H1 (cell line): ENCODE measurements at regions not wholly inside any gene's neighbourhood (a gene's known extent, or its start where the extent isn't known, plus 50 kb on each side); places are given as distances from the start of the nearest gene placed in this dataset.
A peak's percentile ranks its signal among the peaks of the same experiment; 100 is the strongest.

Source experiments
- CTCF ChIA-PET: fragments of 300-600 bp; sonication (Branson Sonifier 250); formaldehyde crosslinking; loops from one replicate; lab custom pipeline; 2021; ENCODE audit not compliant: partially characterized antibody; lab: Charles Lee
- POLR2A ChIA-PET: fragments of 300-600 bp; sonication (Branson Sonifier 250); formaldehyde crosslinking; loops from one replicate; lab custom pipeline; 2021; ENCODE audit warnings: inconsistent platforms; ENCODE audit not compliant: partially characterized antibody; lab: Charles Lee
- DNase-seq, 2 experiments: peaks; one replicate each; pipeline versions ENCODE4 v3.0.0 to v3.0.0-alpha.2; 2010 to 2022; ENCODE audit warnings: low spot score in 2 of 2, low read depth in 1 of 2, mixed read lengths in 1 of 2
- FAIRE-seq: peaks from 2 replicates; lab custom pipeline; 2011; peaks lifted over from hg19 to GRCh38; lab: Jason Lieb, UNC
- H2AFZ ChIP-seq: 2 replicates; pipeline ENCODE4 v1.8.1; 2012; ENCODE audit warnings: low read length, inconsistent platforms
- H2AK5ac ChIP-seq: 2 replicates; pipeline ENCODE4 v1.6.1; 2013; ENCODE audit warnings: low read depth, low read length
- H2BK120ac ChIP-seq: replicated peaks from 2 replicates; pipeline ENCODE3; 2013; ENCODE audit warnings: low read depth, low read length, inconsistent platforms
- H2BK12ac ChIP-seq: 2 replicates; pipeline ENCODE4 v1.6.1; 2013; ENCODE audit warnings: low read depth, low read length
- H2BK15ac ChIP-seq: 2 replicates; pipeline ENCODE4 v1.6.1; 2013; ENCODE audit warnings: low read length
- H2BK20ac ChIP-seq: 2 replicates; pipeline ENCODE4 v1.6.1; 2013; ENCODE audit warnings: low read length
- H2BK5ac ChIP-seq: 2 replicates; pipeline ENCODE4 v1.6.1; 2013; ENCODE audit warnings: low read depth, low read length
- H3K14ac ChIP-seq: 2 replicates; pipeline ENCODE4 v1.6.1; 2013; ENCODE audit warnings: inconsistent platforms; ENCODE audit not compliant: insufficient read length
- H3K18ac ChIP-seq: 2 replicates; pipeline ENCODE4 v1.6.1; 2013; ENCODE audit warnings: low read length; ENCODE audit errors: extremely low read depth
- H3K23ac ChIP-seq: 2 replicates; pipeline ENCODE4 v1.6.1; 2013; ENCODE audit warnings: inconsistent platforms; ENCODE audit not compliant: insufficient read length
- H3K23me2 ChIP-seq: 2 replicates; pipeline ENCODE4 v1.6.1; 2013; ENCODE audit warnings: low read depth, low read length
- H3K27ac ChIP-seq: 2 replicates; pipeline ENCODE4 v1.6.1; 2011; ENCODE audit warnings: low read depth, low read length, inconsistent platforms
- H3K27me3 ChIP-seq, 4 experiments: replicated peaks in 1 of 4; 1 replicate in 1 of 4; 2 replicates in 3 of 4; pipeline versions ENCODE4 v1.6.1 to v1.8.1; 2011 to 2013; ENCODE audit warnings: low read length in 3 of 4, mild to moderate bottlenecking in 3 of 4, inconsistent platforms in 2 of 4, mixed read lengths in 2 of 4, moderate library complexity in 1 of 4; ENCODE audit not compliant: control insufficient read depth in 3 of 4, insufficient read depth in 3 of 4; ENCODE audit errors: extremely low read depth in 1 of 4
- H3K36me3 ChIP-seq, 4 experiments: 2 replicates each; pipeline versions ENCODE4 v1.6.1 to v1.8.1; 2011 to 2013; ENCODE audit warnings: mild to moderate bottlenecking in 4 of 4, low read length in 3 of 4, moderate library complexity in 2 of 4, control low read depth in 1 of 4, inconsistent platforms in 1 of 4; ENCODE audit not compliant: insufficient read depth in 4 of 4, control insufficient read depth in 2 of 4
- H3K4ac ChIP-seq: replicated peaks from 2 replicates; pipeline ENCODE3; 2013; ENCODE audit warnings: low read length, low read depth, mixed read lengths, inconsistent platforms; ENCODE audit not compliant: insufficient read length
- H3K4me1 ChIP-seq, 4 experiments: replicated peaks in 1 of 4; 1 replicate in 1 of 4; 2 replicates in 3 of 4; pipeline versions ENCODE4 v1.6.1 to v1.8.1; 2011 to 2013; ENCODE audit warnings: low read length in 3 of 4, inconsistent platforms in 2 of 4, mixed read lengths in 1 of 4; ENCODE audit not compliant: insufficient read depth in 4 of 4, control insufficient read depth in 3 of 4
- H3K4me2 ChIP-seq, 2 experiments: 2 replicates each; pipeline versions ENCODE4 v1.6.1 to v1.8.1; 2011 to 2013; ENCODE audit warnings: low read depth in 2 of 2, low read length in 2 of 2, control low read depth in 1 of 2, inconsistent platforms in 1 of 2, mild to moderate bottlenecking in 1 of 2; ENCODE audit not compliant: insufficient read depth in 1 of 2
- H3K4me3 ChIP-seq, 4 experiments: fragments of 200-600, 300-600 bp in 1 of 4; sonication (generic), shearing (Covaris generic), sonication (Bioruptor Twin) in 1 of 4; 2 replicates each; pipeline versions ENCODE4 v1.5.1 to v1.8.1; 2011 to 2016; ENCODE audit warnings: low read length in 4 of 4, low read depth in 3 of 4, control low read depth in 2 of 4, inconsistent platforms in 2 of 4, mild to moderate bottlenecking in 2 of 4, mixed read lengths in 1 of 4, moderate library complexity in 1 of 4; ENCODE audit not compliant: insufficient read depth in 2 of 4; ENCODE audit errors: extremely low read depth in 1 of 4
- H3K56ac ChIP-seq: replicated peaks from 2 replicates; pipeline ENCODE3; 2013; ENCODE audit warnings: low read depth, mild to moderate bottlenecking, mixed read lengths, low read length, inconsistent platforms; ENCODE audit not compliant: insufficient read length
- H3K79me1 ChIP-seq: 2 replicates; pipeline ENCODE4 v1.6.1; 2013; ENCODE audit warnings: low read depth, low read length, control low read depth
- H3K79me2 ChIP-seq, 2 experiments: 2 replicates each; pipeline versions ENCODE4 v1.6.1 to v1.8.1; 2012 to 2013; ENCODE audit warnings: low read length in 2 of 2, mild to moderate bottlenecking in 2 of 2, inconsistent platforms in 1 of 2; ENCODE audit not compliant: insufficient read depth in 2 of 2, control insufficient read depth in 1 of 2
- H3K9ac ChIP-seq, 4 experiments: replicated peaks in 1 of 4; 1 replicate in 1 of 4; 2 replicates in 3 of 4; pipeline versions ENCODE4 v1.6.1 to v1.8.1; 2011 to 2013; ENCODE audit warnings: low read depth in 3 of 4, low read length in 3 of 4, control low read depth in 2 of 4, mild to moderate bottlenecking in 2 of 4, moderate library complexity in 2 of 4, inconsistent platforms in 1 of 4; ENCODE audit errors: extremely low read depth in 1 of 4
- H3K9me3 ChIP-seq, 2 experiments: 2 replicates each; pipeline versions ENCODE4 v1.6.1 to v1.8.1; 2012 to 2013; ENCODE audit warnings: mild to moderate bottlenecking in 2 of 2, moderate library complexity in 2 of 2, control low read depth in 1 of 2, inconsistent platforms in 1 of 2, low read depth in 1 of 2, low read length in 1 of 2, mixed read lengths in 1 of 2; ENCODE audit not compliant: insufficient read depth in 2 of 2
- H4K20me1 ChIP-seq, 2 experiments: replicated peaks in 1 of 2; 2 replicates each; pipeline versions ENCODE3 to v1.8.1; 2011 to 2013; ENCODE audit warnings: inconsistent platforms in 2 of 2, low read length in 2 of 2, mild to moderate bottlenecking in 1 of 2; ENCODE audit not compliant: insufficient read depth in 2 of 2, control insufficient read depth in 1 of 2
- H4K5ac ChIP-seq: 2 replicates; pipeline ENCODE4 v1.6.1; 2013; ENCODE audit warnings: low read length, low read depth, mixed read lengths, inconsistent platforms; ENCODE audit not compliant: insufficient read length
- H4K8ac ChIP-seq: 2 replicates; pipeline ENCODE4 v1.8.0; 2013; ENCODE audit warnings: mild to moderate bottlenecking, moderate library complexity, low read length, inconsistent platforms; ENCODE audit not compliant: insufficient read depth; ENCODE audit errors: extremely low read depth
- H4K91ac ChIP-seq: replicated peaks from 2 replicates; pipeline ENCODE3; 2013; ENCODE audit warnings: low read length, mixed read lengths, inconsistent platforms; ENCODE audit not compliant: insufficient read length
- JUND ChIP-seq: IDR thresholded peaks from 2 replicates; pipeline ENCODE4 v1.6.1; 2011; ENCODE audit warnings: mild to moderate bottlenecking, improper control_type of control experiment, low read length
- SIX5 ChIP-seq: IDR thresholded peaks from 2 replicates; pipeline ENCODE4 v1.6.1; 2011; ENCODE audit warnings: mild to moderate bottlenecking, low read depth, low read length
- TBP ChIP-seq: IDR thresholded peaks from 2 replicates; pipeline ENCODE4 v1.6.1; 2011; ENCODE audit warnings: low read depth, low read length, improper control_type of control experiment
- WGBS, 2 experiments: shearing (Covaris generic) in 1 of 2; methylation state at CpG; one replicate each; pipeline versions ENCODE4 v1.1.6 to v1.1.7; 2013 to 2015; ENCODE audit warnings: low lambda C conversion rate in 2 of 2, mixed read lengths in 2 of 2, inconsistent platforms in 1 of 2, low coverage in 1 of 2, missing lambda C conversion rate in 1 of 2; ENCODE audit not compliant: insufficient replicate concordance in 2 of 2, insufficient coverage in 1 of 2, insufficient read length in 1 of 2; ENCODE audit errors: extremely low coverage in 1 of 2, missing lambda C conversion rate in 1 of 2; 5-methylcytosine and 5-hydroxymethylcytosine counted together
- TF ChIP-seq, protein P1 (sequence below): IDR thresholded peaks from 2 replicates; pipeline ENCODE4 v1.6.1; 2012; ENCODE audit warnings: inconsistent platforms
- TF ChIP-seq, protein P2 (sequence below): IDR thresholded peaks from 2 replicates; pipeline ENCODE4 v1.6.1; 2011; ENCODE audit warnings: low read length, improper control_type of control experiment

DNA sequence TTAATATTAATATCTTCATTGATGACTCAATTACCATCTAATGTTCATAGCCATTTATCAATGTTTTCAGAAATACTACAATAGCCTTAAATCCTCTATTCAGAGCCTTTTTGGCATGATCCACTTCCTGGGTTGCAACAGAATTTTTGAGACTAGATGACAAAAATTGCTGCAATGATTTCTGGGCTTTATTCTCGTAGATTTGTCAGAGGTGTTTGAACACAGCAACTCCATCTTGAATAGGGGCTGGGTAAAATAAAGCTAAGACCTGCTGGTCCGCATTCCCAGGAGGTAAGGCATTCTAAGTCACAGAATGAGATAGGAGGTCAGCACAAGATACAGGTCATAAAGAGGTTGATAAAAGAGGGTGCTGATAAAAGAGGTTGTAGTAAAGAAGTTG, 165.8 kb upstream of the CNOT2 start:
- no peak for DNase-seq
- no peak overlapping the region for H2BK120ac ChIP-seq
- H2BK12ac ChIP-seq = no peak overlapping the region
- no peaks in the 10 kb centered on the region for H3K9me3 ChIP-seq
- H3K4me2 ChIP-seq = no peak overlapping the region
- H2BK5ac ChIP-seq = no peak overlapping the region
- POLR2A ChIA-PET = no interaction called here
- no peak overlapping the region for H3K9ac ChIP-seq
- no peak overlapping the region for H4K91ac ChIP-seq
- no peak overlapping the region for H3K4me3 ChIP-seq
- no peak overlapping the region for H2BK15ac ChIP-seq
- no peak overlapping the region for H3K18ac ChIP-seq
- TF ChIP-seq SIX5 (no peak), JUND (no peak), TBP (no peak)
- TF ChIP-seq, protein P1, sequence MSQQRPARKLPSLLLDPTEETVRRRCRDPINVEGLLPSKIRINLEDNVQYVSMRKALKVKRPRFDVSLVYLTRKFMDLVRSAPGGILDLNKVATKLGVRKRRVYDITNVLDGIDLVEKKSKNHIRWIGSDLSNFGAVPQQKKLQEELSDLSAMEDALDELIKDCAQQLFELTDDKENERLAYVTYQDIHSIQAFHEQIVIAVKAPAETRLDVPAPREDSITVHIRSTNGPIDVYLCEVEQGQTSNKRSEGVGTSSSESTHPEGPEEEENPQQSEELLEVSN = no peak
- TF ChIP-seq, protein P2, sequence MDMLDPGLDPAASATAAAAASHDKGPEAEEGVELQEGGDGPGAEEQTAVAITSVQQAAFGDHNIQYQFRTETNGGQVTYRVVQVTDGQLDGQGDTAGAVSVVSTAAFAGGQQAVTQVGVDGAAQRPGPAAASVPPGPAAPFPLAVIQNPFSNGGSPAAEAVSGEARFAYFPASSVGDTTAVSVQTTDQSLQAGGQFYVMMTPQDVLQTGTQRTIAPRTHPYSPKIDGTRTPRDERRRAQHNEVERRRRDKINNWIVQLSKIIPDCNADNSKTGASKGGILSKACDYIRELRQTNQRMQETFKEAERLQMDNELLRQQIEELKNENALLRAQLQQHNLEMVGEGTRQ = no peak
- TF ChIP-seq, all 59 proteins: peak for 0
- H3K56ac ChIP-seq = no peak overlapping the region
- no peaks in the 10 kb centered on the region for H4K20me1 ChIP-seq
- H2BK20ac ChIP-seq = no peak overlapping the region
- no peak overlapping the region for H3K4ac ChIP-seq
- no peak overlapping the region for H3K27ac ChIP-seq
- peaks cover 0 to 4% (median 0%) of the 10 kb centered on the region in 4 experiments; a peak in 1 of 7 replicates for H3K4me1 ChIP-seq
- H3K14ac ChIP-seq = no peak overlapping the region
- no peak for FAIRE-seq
- no peak overlapping the region for H3K23ac ChIP-seq
- CTCF ChIA-PET = no interaction called here
- H2AFZ ChIP-seq = 0 out of 2 replicates have a peak overlapping the region, but pooled peaks have one; percentile 23
- no peak overlapping the region for H2AK5ac ChIP-seq
- WGBS, 2 experiments = 96% methylated on average over 2 of the region's 2 CpGs; no CpG with 5 or more reads in 1 of the 2 experiments
- no peaks in the 10 kb centered on the region for H3K27me3 ChIP-seq
- H4K5ac ChIP-seq = no peak overlapping the region
- no peaks in the 10 kb centered on the region for H3K23me2 ChIP-seq
- H3K79me1 ChIP-seq = no peaks in the 10 kb centered on the region
- H4K8ac ChIP-seq = no peak overlapping the region
- no peaks in the 10 kb centered on the region for H3K79me2 ChIP-seq
- no peaks in the 10 kb centered on the region for H3K36me3 ChIP-seq
